WTC11 (cell line): ENCODE measurements at regions not wholly inside any gene's neighbourhood (a gene's known extent, or its start where the extent isn't known, plus 50 kb on each side); places are given as distances from the start of the nearest gene placed in this dataset.

Experiments used
- CTCF ChIP-seq: fragments of 200-600 bp; IDR thresholded peaks from 2 replicates; pipeline ENCODE4 v1.8.0; 2022; ENCODE audit warnings: antibody characterized with exemption
- ELF4 ChIP-seq: sonication (generic); formaldehyde crosslinking; IDR thresholded peaks from 2 replicates; pipeline ENCODE4 v1.8.1; 2022; ENCODE audit warnings: low read depth, mild to moderate bottlenecking, moderate library complexity, missing genetic modification reagents
- FOXK1 ChIP-seq: sonication (generic); formaldehyde crosslinking; IDR thresholded peaks from 2 replicates; pipeline ENCODE4 v1.8.0; 2022; ENCODE audit warnings: mild to moderate bottlenecking, moderate library complexity, missing genetic modification reagents
- JUN ChIP-seq: sonication (generic); formaldehyde crosslinking; IDR thresholded peaks from 2 replicates; pipeline ENCODE4 v1.8.0; 2023; ENCODE audit warnings: mild to moderate bottlenecking, missing genetic modification reagents
- NFYB ChIP-seq: sonication (generic); formaldehyde crosslinking; conservative IDR thresholded peaks from 2 replicates; pipeline ENCODE4 v1.8.0; 2022; ENCODE audit warnings: low read depth, missing genetic modification reagents
- NR1H2 ChIP-seq: sonication (generic); formaldehyde crosslinking; IDR thresholded peaks from 2 replicates; pipeline ENCODE4 v1.9.0; 2021; ENCODE audit warnings: mild to moderate bottlenecking, moderate library complexity, missing genetic modification reagents
- TP53 ChIP-seq: sonication (generic); formaldehyde crosslinking; IDR thresholded peaks from 2 replicates; pipeline ENCODE4 v1.8.1; 2023; ENCODE audit warnings: mild to moderate bottlenecking, missing genetic modification reagents

- no peak for TF ChIP-seq JUN (CRISPR knock-in tag)
- TF ChIP-seq CTCF: no peak
- TF ChIP-seq ELF4 (CRISPR knock-in tag): no peak
- TF ChIP-seq NFYB (CRISPR knock-in tag): no peak
- TF ChIP-seq NR1H2: no peak
- TF ChIP-seq TP53 (CRISPR knock-in tag): no peak
- no peak for TF ChIP-seq FOXK1 (CRISPR knock-in tag)
These were observed 110.7 kb upstream of the E2F8 start for GRCh38 chr11:19351426-19351825.
